Hippocampal formation (tissue), 2 donors: ENCODE measurements at regions not wholly inside any gene's neighbourhood (a gene's known extent, or its start where the extent isn't known, plus 50 kb on each side); places are given as distances from the start of the nearest gene placed in this dataset.
"Not testable (repeated sequence)": the region's sequence is repeated elsewhere in the genome, so short reads cannot be mapped to it uniquely, and the experiment has no call there.

ENCODE experiments used
- DNase-seq, 2 donors: peaks; one replicate each; lab custom pipeline; 2025; lab: John Stamatoyannopoulos, UW

- DNase-seq = no peak
Measured at GRCh38 chr12:3420693-3421092, 70.3 kb upstream of the PRMT8 start.

- no peak for DNase-seq
Measured at GRCh38 chr12:3421191-3421978, 69.6 kb upstream of the PRMT8 start.

- not testable (repeated sequence) for DNase-seq
Measured at GRCh38 chr12:3424796-3425195, 66.2 kb upstream of the PRMT8 start.

- DNase-seq = no peak
Measured at GRCh38 chr12:3427956-3428355, 63.0 kb upstream of the PRMT8 start.

GRCh38 chr12:3428631-3429030 is 62.4 kb upstream of the PRMT8 start:
- DNase-seq = no peak

GRCh38 chr12:3429523-3429922 is 61.5 kb upstream of the PRMT8 start:
- not testable (repeated sequence) for DNase-seq

- DNase-seq = no peak
Measured at GRCh38 chr12:3431686-3432085, 59.3 kb upstream of the PRMT8 start.

GRCh38 chr12:3432176-3432742 is 58.7 kb upstream of the PRMT8 start:
- DNase-seq = no peak

GRCh38 chr12:3432868-3433267 is 58.1 kb upstream of the PRMT8 start:
- DNase-seq = no peak

GRCh38 chr12:3436461-3437065 is 54.4 kb upstream of the PRMT8 start:
- DNase-seq = no peak

- no peak for DNase-seq
Measured at GRCh38 chr12:3437986-3438385, 53.0 kb upstream of the PRMT8 start.

GRCh38 chr12:3438401-3438800 is 52.6 kb upstream of the PRMT8 start:
- DNase-seq = no peak
